Right renal pelvis (tissue), 4 donors: ENCODE measurements at regions not wholly inside any gene's neighbourhood (a gene's known extent, or its start where the extent isn't known, plus 50 kb on each side); places are given as distances from the start of the nearest gene placed in this dataset.
"Not testable (repeated sequence)": the region's sequence is repeated elsewhere in the genome, so short reads cannot be mapped to it uniquely, and the experiment has no call there.

Experiments used
- DNase-seq, 4 donors: peaks; one replicate each; pipeline ENCODE4 v3.0.0-alpha.2; 2013; ENCODE audit warnings: low read depth in 4 of 4, low spot score in 3 of 4, missing footprints in 1 of 4

DNA sequence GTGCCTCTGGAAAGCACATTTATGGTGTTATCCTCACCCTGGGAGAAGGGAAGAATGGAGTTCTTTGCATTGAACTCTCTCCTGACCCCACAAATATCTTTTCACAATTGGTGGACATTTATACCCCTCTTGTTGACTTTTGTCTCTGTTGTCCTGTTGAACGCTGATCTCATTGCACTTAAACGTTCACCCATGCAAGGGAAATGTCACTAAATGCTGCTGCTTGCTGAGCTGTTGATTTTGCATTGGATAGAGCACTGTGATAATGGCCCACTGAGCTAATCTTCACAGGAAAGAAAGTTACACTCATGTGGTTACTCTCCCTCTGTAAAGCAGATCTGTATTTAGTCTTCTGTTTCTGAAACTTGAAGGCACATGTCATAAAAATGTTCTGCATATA, 133.4 kb downstream of the FZD1 start:
- no peak for DNase-seq

DNA sequence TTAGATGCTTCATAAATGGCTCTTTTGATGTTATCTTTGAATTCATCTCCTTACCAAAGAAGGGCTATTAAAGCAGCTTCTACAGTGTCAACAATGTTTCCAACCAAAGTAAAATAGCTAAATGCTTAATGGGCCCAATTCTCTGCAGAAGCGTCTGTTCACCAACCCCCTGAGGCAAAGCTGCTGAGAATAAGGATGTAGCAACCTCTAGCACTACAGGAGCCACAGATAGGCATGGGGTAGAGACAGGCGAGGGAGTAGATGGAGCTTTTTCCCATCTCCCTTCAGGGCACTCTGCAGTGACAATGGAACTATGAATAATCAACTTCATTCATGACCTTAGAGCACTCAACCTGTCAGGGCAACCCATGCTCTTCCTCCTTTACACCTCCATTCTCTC, 134.1 kb downstream of the FZD1 start:
- no peak for DNase-seq

DNA sequence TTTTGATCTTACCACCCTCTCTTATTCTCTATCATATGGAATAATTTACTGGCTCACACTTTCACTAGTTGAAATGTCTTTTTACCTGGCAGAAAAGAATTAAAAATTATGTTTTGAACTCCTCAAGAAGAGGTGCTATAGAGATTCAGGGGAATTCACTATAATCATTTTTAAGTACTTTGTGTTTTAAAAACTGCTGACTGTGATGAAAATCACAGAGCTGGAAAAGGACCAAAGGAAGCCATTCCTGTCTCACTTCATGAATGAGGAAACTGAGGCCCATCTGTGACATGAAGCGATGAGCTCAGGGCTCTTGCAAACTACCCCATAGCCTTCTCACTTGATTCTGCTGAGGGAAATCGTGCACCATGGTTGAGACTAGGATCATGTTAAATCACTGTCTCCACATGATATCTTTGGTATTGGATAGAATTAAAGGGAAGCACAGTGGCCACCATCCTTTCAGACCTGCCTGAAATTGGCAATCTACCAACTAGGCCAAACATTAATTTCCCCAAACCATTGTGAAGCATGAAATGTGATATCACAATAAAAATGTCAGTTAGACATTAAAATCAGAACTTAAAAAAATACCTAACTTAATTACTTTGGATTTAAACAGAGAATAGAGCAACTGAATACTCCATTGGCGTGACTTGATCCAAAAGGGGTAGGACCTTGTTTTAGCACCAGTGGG, 141.0 kb downstream of the FZD1 start:
- no peak for DNase-seq

DNA sequence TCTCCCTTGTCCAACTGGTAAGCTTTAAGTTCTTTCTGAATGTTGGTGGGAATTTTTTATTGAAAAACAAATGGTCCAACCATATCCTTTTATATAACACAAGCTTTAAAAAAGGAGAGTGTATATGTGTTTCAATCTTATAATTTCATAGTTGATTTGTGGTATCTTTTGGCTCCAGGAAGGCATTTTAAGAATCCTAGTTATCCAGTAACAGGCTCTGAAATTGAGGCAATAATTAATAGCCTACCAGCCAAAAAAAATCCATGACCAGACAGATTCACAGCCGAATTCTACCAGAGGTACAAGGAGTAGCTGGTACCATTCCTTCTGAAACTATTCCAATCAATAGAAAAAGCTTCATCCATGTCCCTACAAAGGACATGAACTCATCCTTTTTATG, 141.6 kb downstream of the FZD1 start:
- DNase-seq = not testable (repeated sequence)

DNA sequence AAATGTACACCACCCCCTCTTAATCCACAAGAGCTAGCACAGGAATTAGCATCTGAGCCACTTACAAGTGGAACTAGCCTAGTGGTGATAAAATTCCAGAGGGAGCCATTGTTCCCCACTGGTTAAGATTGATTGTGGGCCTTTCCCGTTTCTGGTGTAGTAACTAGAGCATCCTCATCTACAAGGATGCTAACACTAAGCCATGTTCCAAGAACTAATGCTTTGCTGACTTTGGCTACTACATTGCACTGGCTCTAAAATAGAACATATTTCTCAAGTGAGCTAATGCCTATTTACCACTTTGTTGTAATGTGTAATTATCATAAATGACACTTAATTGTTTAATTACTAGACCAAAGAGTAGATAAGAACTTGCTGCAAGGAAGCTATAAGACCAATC, 143.7 kb downstream of the FZD1 start:
- DNase-seq = no peak

DNA sequence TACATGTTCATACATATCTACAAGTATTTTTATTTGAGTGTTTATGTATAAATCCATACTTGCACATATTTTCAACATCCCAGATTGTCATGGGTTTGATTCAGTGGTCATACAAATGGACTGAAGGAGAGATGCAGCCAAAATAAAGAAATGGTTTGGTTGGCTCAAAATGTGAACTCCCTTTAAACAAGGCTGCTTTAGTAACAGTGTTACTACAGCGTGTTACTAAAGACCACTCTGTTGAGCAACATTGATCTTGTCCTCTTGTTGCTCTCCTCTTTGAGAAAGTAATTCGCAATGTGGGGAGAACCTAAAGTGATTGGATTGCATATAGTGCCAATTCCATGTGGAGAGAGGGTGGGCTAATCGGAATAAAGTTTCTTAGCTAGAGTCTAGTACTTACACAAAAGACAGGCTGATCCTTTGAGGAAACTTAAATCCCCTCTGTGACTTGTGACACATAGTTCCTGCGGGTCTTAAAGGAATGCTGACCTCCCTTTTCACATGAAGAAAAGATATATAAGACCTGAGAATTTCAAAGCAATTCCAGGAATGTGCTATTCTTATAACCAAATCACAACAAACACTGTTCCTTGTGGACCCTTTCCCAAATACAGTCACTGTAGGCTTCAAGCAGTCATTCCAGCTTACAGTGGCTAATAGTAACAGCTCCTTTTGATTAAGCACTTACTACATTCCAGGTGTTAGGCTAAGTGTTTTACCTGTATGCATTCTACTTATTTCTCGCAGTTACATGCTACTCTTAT, 144.3 kb downstream of the FZD1 start:
- no peak for DNase-seq

DNA sequence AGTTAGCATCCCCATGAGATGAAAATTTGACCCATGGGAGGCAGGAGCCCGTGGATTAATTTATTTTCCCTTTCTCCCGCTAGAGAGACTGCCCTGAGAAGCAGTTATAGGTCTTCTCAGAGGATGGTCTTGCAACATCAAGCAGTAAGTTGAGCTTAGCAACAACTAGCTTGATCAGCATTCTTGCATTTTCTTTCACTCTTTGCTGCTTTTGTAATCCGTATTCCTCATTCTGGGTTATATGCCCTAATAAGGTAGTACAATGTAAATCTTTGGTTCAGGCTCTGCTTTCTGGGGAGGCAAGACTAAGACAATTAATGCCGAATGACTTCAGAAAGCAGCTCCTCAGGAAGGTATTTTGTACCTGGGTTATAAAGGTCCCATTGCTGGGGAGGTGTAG, 146.8 kb downstream of the FZD1 start:
- no peak for DNase-seq

DNA sequence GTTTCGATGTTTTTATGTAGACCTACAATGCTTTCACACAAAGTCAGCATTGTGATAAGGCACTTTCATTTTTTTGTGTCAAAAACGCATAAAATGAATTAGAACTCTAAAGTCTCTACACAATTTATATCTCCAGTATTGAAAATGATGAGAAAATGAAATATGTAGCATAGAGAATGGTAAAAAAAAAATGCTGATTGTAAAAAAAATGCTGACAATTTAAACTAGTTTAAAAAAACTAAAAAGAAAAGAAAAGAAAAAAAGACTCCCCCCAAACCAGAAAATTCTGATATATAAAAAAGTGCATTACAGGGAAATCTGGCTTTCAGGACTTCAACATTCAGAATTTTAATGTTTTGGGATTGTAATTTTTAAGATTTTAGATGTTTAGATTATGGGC, 148.1 kb downstream of the FZD1 start:
- no peak for DNase-seq

DNA sequence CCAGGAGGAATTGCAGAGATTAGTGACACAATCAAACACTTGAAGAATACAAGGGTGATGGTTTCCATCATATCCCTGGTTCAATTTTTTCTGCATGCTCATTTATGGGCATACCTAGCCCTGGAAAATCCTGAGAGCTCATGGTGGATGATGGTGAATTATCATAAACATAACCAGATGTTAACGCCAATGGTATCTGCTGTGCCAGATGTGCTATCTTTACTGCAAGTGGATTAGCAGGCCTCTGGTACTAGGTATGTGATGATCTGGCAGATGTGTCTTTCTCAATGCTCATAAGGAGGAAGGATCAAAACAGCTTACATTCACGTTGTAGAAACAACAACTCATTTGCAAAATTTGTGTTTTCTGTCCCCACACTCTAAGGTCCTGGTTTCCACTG, 150.5 kb downstream of the FZD1 start:
- no peak for DNase-seq

DNA sequence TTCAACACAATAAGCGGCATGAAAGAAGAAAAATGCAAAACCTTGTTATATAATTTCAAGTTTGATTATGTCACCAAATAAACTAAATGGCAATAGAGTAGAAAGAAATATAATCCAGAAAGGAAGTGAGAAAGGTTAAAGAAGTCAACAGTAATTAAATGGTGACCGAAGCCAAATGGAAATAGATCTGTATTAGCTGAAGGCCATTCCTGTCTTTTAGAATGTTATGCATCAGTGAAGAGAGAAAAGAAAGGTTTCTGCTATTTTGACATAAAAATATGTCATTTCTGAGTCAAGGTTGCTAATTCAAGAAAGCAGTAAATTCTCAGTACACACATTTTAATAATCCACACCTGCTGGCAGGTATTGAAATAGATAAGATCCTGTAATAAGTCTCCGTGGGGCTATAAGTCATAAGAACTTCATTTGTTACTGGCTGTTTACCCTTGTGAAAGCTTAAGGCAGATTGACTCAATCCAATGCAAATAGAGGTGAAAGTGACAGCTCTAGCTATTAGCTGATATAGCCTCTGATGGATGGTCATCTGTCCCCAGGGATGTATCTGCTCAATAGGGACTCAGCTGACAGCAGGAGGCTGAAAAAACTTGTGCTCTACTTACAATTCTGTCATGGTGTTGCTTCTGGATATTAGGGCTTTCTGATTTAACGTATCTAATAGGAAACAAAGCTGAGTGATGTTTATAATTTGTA, 152.1 kb downstream of the FZD1 start:
- DNase-seq = no peak

DNA sequence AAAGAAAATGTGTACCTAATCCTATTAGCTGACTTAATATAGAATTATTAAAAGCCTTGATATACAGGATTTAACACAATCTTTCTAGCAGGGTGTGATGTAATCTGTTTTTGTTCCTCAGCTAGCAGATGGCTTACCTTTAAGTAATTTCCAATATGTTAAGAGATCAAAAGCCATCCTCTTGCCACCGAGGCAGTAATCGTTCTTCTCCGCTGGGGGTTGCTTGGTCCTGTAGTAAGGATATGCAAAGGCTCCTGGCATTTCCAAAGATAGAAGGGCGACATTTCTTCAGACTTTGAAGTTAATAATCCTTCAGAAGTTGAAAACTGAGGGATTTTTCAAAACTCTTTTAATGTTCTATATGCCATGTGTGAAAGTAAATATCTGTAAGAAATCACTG, 156.4 kb downstream of the FZD1 start:
- DNase-seq = no peak

DNA sequence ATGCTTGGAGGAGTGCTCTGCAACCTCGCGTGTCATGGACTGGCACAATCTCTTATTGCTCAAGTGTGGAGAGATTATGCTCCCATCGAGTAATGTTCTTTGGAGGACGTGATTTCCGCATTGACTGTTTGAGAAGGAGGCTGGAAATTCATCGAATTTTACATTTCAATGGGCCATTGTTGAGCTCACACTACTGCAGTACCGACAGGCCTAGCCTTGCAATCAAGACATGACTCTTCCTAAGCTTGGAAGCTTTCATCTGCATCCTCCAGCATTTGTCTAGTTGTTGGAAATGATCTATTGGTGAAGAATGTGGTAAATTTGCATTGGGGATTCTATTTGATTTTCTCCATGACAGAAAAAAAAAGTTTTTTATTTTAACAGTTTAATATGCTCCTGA, 156.8 kb downstream of the FZD1 start:
- no peak for DNase-seq

DNA sequence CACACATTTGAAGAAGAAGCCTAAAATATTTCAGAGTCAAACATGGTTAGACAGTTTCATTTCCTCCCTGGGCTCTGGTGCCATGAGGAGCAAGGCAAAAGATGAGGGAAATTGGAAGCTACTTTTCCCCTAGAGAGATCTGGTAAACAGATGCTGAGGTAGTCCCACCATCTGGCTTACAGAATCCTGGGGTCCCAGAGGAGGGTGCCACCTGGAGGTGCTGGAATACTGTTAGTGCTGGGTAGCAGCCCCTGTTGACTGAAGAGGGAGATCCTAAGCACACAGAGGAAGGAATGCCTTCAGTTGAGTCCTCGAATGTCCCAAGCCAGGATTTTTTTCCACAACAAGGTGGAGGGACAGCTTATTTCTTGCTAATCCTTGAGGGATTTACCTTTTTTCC, 160.1 kb downstream of the FZD1 start:
- DNase-seq = no peak

DNA sequence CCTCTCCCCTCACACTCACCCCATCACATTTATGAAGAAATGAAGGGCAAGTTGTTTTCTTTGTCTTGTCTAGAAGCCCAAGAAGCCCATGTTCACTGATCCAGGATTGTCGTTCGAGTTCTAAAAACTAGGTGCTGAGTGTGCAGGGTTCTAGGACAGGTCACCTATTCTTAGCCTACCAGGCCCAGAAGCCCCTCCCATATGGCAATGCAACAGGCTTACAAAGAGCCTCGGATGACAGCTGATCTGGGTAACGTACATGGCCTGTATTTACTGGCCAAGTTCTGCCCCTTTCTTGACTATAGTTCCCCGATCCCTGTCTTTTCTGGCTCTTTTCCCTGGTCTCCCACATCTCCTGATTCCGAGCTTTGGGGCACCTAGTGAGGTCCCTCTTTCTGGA, 160.9 kb downstream of the FZD1 start:
- DNase-seq = no peak

DNA sequence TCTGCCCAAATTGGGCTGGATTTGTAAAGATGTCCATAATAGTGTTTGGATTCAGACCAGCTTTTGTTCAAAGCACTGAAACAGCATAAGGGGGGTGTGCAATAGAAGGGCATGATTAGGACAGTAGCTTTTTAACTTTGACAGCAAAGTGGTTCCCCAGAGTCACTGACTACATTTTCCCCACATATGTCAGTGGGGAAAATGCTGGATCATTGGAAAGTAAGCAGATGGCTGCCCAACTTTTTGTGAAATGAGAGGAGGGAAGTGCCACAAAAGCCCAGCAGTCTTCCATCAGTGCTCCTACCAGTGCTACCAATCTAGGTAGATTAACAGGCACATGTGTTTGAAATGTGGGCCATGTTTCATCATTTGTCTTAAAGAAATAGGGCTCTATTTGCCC, 162.8 kb downstream of the FZD1 start:
- no peak for DNase-seq

DNA sequence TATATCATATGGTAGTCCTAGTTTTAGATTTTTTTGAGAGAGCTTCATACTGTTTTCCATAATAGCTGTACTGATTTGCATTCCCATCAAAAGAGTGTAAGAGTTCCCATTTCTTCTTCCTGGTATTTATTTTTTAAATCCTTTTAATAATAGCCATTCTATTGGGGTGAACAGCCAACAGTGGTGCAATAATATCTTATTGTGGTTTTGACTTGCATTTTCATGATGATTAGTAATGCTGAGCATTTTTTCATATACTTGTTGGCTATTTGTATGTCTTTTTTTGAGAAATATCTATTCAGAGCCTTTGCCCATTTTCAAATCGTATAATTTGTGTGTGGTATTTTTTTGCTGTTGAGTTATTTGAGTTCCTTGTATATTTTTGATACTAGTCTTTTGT, 167.4 kb downstream of the FZD1 start:
- DNase-seq = no peak

DNA sequence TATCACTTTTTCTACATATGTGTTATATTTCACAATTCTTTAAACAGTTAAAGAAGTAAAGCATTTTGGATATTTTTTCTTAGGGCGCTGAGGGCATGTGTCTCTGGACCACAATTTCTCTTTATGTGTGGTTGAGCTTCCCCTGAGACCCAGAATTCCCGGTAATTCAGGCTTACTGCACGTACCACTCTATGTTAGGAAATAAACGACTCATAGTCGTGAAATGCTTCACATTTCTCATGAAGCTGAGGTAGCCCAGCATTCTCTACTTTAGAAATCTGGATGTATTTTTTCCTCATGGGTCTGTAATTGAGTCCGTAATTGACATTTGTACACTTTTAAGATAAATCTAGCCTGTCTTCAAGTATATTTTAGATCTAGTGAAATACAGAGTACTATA, 170.6 kb downstream of the FZD1 start:
- DNase-seq = no peak

DNA sequence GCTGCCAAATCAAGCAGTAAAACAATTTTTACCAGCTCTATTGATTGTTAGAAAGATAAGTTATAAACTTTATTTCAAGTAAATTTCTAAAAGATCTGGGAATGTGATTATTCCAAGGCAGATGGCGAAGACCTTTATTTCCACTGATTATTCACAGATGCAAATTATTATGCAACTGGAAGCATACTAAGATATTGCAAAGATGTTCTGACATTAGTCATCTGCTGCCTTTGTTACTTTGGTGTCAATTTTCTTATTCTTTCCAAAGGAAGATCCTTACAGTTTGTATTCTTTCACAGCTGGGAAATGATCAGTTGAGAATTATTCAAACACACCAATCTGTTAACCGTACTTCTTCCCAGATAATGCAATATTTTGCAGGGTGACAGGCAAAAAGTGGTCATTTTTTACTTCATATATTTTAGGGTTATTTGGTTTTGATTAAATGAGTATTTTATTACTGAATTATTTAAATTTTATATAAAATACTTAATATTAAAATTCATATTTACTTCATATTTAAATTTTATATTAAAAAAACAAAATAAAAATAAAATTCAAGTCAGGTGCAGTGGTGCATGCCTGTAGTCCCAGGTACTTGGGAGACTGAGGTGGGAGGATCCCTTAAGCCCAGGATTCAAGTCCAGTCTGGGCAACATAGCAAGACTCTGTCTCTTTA, 171.3 kb downstream of the FZD1 start:
- DNase-seq = no peak

DNA sequence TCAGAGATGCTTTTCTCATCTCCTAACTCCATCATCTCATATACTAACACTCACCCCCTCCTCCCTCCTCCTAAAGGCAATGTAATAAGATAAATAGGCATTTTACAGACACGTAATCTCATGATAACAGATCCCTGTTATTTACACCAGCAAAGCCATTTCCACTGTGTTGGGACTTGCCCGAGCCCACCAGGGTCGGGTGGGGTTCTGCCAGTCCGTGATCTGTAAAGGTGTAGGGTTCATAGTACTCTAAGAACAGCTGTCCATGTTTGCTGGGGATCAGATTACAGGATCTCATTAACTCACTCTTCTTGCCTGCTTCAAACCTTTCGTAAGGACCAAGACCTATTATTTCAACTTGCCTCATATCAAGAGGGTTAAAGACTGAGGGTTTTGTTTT, 172.4 kb downstream of the FZD1 start:
- DNase-seq = no peak

DNA sequence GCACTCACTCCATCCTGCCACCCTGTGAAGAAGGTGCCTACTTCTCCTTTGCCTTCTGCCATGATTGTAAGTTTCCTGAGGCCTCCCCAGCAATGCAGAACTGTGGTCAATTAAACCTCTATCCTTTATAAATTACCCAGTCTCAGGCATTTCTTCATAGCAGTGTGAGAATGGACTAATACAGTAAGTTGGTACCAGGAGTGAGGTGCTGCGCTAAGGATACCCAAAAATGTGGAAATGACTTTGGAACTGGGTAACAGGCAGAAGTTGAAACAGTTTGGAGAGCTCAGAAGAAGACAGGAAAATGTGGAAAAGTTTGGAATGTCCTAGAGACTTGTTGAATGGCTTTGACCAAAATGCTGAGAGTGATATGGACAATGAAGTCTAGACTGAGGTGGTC, 176.0 kb downstream of the FZD1 start:
- not testable (repeated sequence) for DNase-seq

DNA sequence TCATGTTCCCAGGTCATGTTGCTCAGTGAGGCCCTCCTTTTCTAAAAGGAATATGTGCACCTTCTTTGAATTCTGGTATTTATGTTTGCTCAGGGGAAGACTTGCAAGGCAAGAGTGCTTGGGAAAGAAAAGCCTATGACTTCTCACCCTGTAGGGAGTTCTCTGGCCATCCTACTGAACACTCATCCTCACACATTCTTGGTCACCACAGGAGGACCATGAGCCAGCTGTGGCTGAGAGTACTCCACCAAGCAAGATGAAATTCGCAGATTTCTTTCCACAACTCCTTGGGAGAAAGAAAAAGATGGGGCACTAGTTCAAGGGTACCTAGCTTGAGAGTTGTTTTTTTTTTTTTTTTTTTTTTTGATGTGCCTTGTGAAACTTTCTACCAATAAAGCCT, 179.6 kb downstream of the FZD1 start:
- no peak for DNase-seq
